Central memory CD8-positive, alpha-beta T cell (primary cell): ENCODE measurements at regions not wholly inside any gene's neighbourhood (a gene's known extent, or its start where the extent isn't known, plus 50 kb on each side); places are given as distances from the start of the nearest gene placed in this dataset.
A peak's percentile ranks its signal among the peaks of the same experiment; 100 is the strongest.

Source experiments
- ATAC-seq: fragments of 150-1000 bp; cut with Tn5 transposase; replicated peaks from 2 replicates; pipeline ENCODE4 v1.10.0; 2022; ENCODE audit warnings: mild to moderate bottlenecking, moderate FRiP score, moderate number of reproducible peaks; ENCODE audit not compliant: poor library complexity, severe bottlenecking; ENCODE audit errors: extremely low read depth
- DNase-seq, 2 donors: peaks; one replicate each; pipeline ENCODE4 v3.0.0; 2021; ENCODE audit warnings: low spot score in 2 of 2
- H3K27ac Mint-ChIP-seq: one replicate; pipeline ENCODE4 v1.8.0; 2022; ENCODE audit warnings: low read depth, mild to moderate bottlenecking, moderate library complexity, mixed read lengths
- H3K27me3 Mint-ChIP-seq: one replicate; pipeline ENCODE4 v1.8.0; 2022; ENCODE audit warnings: mixed read lengths
- H3K36me3 Mint-ChIP-seq: one replicate; pipeline ENCODE4 v1.8.0; 2022; ENCODE audit warnings: mild to moderate bottlenecking, moderate library complexity, mixed read lengths; ENCODE audit not compliant: insufficient read depth
- H3K4me1 Mint-ChIP-seq: one replicate; pipeline ENCODE4 v1.8.0; 2022; ENCODE audit warnings: mixed read lengths
- H3K4me3 Mint-ChIP-seq: one replicate; pipeline ENCODE4 v1.8.0; 2022; ENCODE audit warnings: mild to moderate bottlenecking, moderate library complexity, mixed read lengths
- H3K9me3 Mint-ChIP-seq: one replicate; pipeline ENCODE4 v1.8.0; 2022; ENCODE audit warnings: mixed read lengths

- H3K27ac Mint-ChIP-seq, result no peak overlapping the region
- ATAC-seq, result no peak
- no peaks in the 10 kb centered on the region for H3K27me3 Mint-ChIP-seq
- no peak overlapping the region for H3K4me3 Mint-ChIP-seq
- no peaks in the 10 kb centered on the region for H3K4me1 Mint-ChIP-seq
- DNase-seq, result no peak
- H3K36me3 Mint-ChIP-seq, result no peaks in the 10 kb centered on the region
- H3K9me3 Mint-ChIP-seq, result peaks cover 8% of the 10 kb centered on the region
Measured at GRCh38 chr6:43942616-43943015, 172.6 kb downstream of the VEGFA start.

DNA sequence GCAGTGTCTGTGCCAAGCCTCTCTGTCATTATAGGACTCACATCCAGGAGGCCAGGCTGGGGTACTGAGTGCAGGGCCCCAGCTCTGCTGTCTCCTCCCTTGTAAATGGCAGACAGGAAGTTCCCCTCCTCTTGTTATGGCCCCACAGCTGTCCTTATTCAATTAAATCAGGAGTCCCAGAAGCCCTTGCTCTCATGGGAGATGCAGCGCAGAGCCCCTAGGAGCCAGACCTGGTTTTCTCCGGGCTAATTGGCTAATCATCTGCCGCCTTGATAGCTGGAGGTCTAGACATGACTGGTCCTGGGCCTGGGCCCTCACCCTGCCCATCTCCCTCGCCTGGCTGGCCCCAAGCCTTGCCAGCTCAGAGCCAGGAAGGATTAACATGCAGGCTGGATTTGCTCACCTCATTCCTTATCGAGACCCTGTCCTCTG, 172.0 kb downstream of the VEGFA start:
- Mint-ChIP-seq H3K36me3 (no peaks in the 10 kb centered on the region), H3K27ac (no peak overlapping the region), H3K4me1 (no peaks in the 10 kb centered on the region), H3K4me3 (no peak overlapping the region), H3K27me3 (no peaks in the 10 kb centered on the region), H3K9me3 (peaks cover 8% of the 10 kb centered on the region)
- DNase-seq, result no peak
- ATAC-seq, result no peak

GRCh38 chr6:43941174-43941573, 171.2 kb downstream of the VEGFA start:
- no peak for ATAC-seq
- DNase-seq, result no peak
- Mint-ChIP-seq H3K27ac (no peak overlapping the region), H3K4me3 (no peak overlapping the region), H3K27me3 (no peaks in the 10 kb centered on the region), H3K9me3 (no peaks in the 10 kb centered on the region), H3K4me1 (no peaks in the 10 kb centered on the region), H3K36me3 (no peaks in the 10 kb centered on the region)

DNA sequence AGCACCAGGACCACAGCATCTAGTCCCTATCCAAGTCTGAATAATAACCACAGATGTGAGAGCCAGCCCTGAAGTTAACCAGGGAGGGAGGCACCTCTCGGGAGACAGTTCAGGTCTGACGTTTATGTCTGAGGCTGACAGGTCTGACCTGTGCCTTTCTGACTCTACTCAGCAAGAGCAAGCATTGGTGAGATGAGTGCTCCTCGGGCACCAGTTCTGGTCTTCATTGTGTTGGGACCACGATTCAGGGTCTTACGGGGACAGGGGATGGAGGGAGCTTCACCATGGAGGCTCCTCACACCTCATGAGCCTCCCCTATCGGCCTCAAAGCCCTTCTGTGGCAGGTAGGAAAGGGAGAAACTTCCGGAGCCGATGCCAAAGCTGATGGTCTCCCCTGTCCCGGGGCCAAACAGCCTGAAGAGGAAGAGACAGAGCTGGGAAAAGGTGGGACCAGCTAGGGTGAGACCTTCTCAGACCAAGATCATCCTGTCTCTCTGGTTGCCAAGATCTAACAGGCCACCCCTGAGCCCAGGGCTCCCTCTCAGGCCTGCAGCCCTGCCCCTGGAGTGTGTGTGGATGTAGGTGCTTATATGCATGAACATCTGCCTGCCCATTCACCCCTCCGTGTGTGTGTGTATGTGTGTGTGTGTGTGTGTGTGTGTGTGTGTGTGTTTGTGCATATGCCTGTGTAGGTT, 170.5 kb downstream of the VEGFA start:
- Mint-ChIP-seq H3K4me3 (no peak overlapping the region), H3K27ac (no peak overlapping the region), H3K27me3 (no peaks in the 10 kb centered on the region), H3K4me1 (no peaks in the 10 kb centered on the region), H3K9me3 (no peaks in the 10 kb centered on the region), H3K36me3 (no peaks in the 10 kb centered on the region)
- no peak for ATAC-seq
- no peak for DNase-seq

- Mint-ChIP-seq H3K9me3 (no peaks in the 10 kb centered on the region), H3K27ac (no peak overlapping the region), H3K4me3 (no peak overlapping the region), H3K36me3 (no peaks in the 10 kb centered on the region), H3K4me1 (no peaks in the 10 kb centered on the region), H3K27me3 (no peaks in the 10 kb centered on the region)
- DNase-seq (no peak), ATAC-seq (no peak)
Measured at GRCh38 chr6:43940071-43940392, 170.0 kb downstream of the VEGFA start.

- no peaks in the 10 kb centered on the region for H3K36me3 Mint-ChIP-seq
- DNase-seq (no peak), ATAC-seq (no peak)
- no peak overlapping the region for H3K4me3 Mint-ChIP-seq
- no peaks in the 10 kb centered on the region for H3K9me3 Mint-ChIP-seq
- H3K27me3 Mint-ChIP-seq, result no peaks in the 10 kb centered on the region
- H3K27ac Mint-ChIP-seq, result no peak overlapping the region
- H3K4me1 Mint-ChIP-seq, result no peaks in the 10 kb centered on the region
Measured at GRCh38 chr6:43939281-43940070, 169.5 kb downstream of the VEGFA start.

DNA sequence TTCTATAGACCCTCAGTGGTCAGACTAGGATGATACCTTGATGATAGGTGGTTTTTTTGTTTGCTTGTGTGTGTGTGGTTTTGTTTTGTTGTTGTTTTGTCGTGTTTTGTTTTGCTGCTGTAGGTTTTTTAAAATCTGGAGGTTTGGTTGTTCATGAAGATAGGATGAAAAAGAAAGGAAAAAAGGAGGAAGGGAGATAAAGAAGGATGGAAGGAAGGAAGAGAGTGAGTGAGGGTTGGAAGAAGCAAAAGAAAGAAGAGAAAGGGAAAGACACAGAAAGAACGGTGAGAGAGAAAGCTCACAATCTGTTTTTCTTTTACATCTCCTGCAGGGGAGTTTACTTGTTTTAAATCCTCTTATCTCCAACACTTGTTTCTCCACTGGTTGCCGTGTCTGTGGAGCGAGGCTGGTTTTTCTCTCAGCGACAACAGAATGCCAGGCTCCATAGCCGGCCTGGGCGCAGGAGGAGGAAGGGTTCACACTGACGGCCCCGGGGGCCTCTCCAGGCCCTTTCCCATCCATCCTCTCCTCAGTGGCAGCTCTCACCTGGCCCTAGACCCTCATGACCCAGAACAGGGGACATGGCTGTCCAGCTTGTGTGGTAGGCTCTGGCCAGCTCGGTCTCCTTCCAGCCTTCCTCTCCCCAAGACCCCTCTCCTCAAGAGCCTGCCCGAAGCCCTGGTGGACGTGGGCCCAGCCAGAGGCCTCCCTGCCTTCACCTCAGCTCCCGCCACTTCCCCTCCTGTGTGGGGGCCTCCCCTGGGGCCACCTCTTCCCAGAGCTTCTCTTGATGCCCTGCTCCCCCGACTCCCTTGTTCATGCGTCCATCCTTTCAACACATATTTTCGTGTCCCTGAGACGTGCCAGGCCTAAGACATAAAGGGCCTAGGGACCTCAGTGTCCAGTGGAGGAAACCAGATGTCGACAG, 168.4 kb downstream of the VEGFA start:
- Mint-ChIP-seq H3K36me3 (no peaks in the 10 kb centered on the region), H3K9me3 (no peaks in the 10 kb centered on the region), H3K4me1 (no peaks in the 10 kb centered on the region), H3K4me3 (no peak overlapping the region), H3K27me3 (no peaks in the 10 kb centered on the region), H3K27ac (no peak overlapping the region)
- DNase-seq (no peak), ATAC-seq (no peak)

GRCh38 chr6:43937236-43938177, 167.5 kb downstream of the VEGFA start:
- Mint-ChIP-seq H3K4me3 (no peak overlapping the region), H3K36me3 (no peaks in the 10 kb centered on the region), H3K4me1 (no peaks in the 10 kb centered on the region), H3K27me3 (no peaks in the 10 kb centered on the region), H3K9me3 (no peaks in the 10 kb centered on the region), H3K27ac (no peak overlapping the region)
- DNase-seq, result no peak
- ATAC-seq, result no peak

- Mint-ChIP-seq H3K27me3 (no peaks in the 10 kb centered on the region), H3K4me1 (no peaks in the 10 kb centered on the region), H3K27ac (no peak overlapping the region), H3K4me3 (no peak overlapping the region), H3K9me3 (no peaks in the 10 kb centered on the region), H3K36me3 (no peaks in the 10 kb centered on the region)
- ATAC-seq (no peak), DNase-seq (no peak)
Measured at GRCh38 chr6:43936476-43936875, 166.5 kb downstream of the VEGFA start.

- Mint-ChIP-seq H3K4me1 (no peaks in the 10 kb centered on the region), H3K9me3 (no peaks in the 10 kb centered on the region), H3K27me3 (no peaks in the 10 kb centered on the region), H3K27ac (no peak overlapping the region), H3K4me3 (no peak overlapping the region), H3K36me3 (no peaks in the 10 kb centered on the region)
- ATAC-seq (no peak), DNase-seq (no peak)
Measured at GRCh38 chr6:43935921-43936439, 166.0 kb downstream of the VEGFA start.

- Mint-ChIP-seq H3K4me1 (no peaks in the 10 kb centered on the region), H3K36me3 (no peaks in the 10 kb centered on the region), H3K27me3 (no peaks in the 10 kb centered on the region), H3K27ac (peak overlapping the region; percentile 23), H3K4me3 (no peak overlapping the region), H3K9me3 (no peaks in the 10 kb centered on the region)
- ATAC-seq (no peak), DNase-seq (no peak)
Measured at GRCh38 chr6:43934803-43935602, 165.0 kb downstream of the VEGFA start.
